ENCODE measurements at regions not wholly inside any gene's neighbourhood (a gene's known extent, or its start where the extent isn't known, plus 50 kb on each side); places are given as distances from the start of the nearest gene placed in this dataset.

- no peak for TF ChIP-seq CTCF (optimal IDR thresholded peaks at IDR 0.05 in 1 of 3, IDR thresholded peaks at IDR 0.05 in 1 of 3, conservative IDR thresholded peaks at IDR 0.05 in 1 of 3; ENCODE audit: extremely low read depth in 1 of 3, insufficient read depth in 2 of 3, low read length in 3 of 3)
- no peak for TF ChIP-seq EZH2 (IDR thresholded peaks at IDR 0.05; ENCODE audit: low read length)
These were observed 492.5 kb upstream of the TSHZ3 start for GRCh38 chr19:31841755-31842154.

Measured in keratinocyte (primary cell).